ENCODE measurements at regions not wholly inside any gene's neighbourhood (a gene's known extent, or its start where the extent isn't known, plus 50 kb on each side); places are given as distances from the start of the nearest gene placed in this dataset.

DNA sequence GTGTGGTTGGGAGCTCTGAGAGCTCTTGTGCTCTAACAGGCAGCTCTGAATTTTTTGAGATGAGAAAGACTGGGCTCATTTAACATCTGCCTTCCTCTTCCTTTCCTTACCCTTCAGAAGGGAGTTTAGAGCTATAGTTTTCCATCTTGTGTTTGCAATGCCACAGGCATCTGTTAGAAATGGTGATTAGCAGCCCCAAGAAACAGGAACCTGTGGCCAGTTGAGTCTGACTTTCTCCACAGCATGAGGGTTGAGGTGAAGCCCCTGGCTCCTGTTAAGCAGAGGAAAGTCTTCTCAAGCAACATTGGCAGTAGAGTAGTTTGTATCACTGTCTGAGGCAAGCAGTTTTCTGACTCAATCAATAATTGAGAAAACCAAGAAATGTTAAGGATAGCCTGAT is 577.4 kb downstream of the ZEB2 start:
- no peak for TF ChIP-seq POLR2A (IDR thresholded peaks at IDR 0.05)
- TF ChIP-seq, protein P1, sequence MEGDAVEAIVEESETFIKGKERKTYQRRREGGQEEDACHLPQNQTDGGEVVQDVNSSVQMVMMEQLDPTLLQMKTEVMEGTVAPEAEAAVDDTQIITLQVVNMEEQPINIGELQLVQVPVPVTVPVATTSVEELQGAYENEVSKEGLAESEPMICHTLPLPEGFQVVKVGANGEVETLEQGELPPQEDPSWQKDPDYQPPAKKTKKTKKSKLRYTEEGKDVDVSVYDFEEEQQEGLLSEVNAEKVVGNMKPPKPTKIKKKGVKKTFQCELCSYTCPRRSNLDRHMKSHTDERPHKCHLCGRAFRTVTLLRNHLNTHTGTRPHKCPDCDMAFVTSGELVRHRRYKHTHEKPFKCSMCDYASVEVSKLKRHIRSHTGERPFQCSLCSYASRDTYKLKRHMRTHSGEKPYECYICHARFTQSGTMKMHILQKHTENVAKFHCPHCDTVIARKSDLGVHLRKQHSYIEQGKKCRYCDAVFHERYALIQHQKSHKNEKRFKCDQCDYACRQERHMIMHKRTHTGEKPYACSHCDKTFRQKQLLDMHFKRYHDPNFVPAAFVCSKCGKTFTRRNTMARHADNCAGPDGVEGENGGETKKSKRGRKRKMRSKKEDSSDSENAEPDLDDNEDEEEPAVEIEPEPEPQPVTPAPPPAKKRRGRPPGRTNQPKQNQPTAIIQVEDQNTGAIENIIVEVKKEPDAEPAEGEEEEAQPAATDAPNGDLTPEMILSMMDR (IDR thresholded peaks at IDR 0.05): no peak
- TF ChIP-seq EP300 (IDR thresholded peaks at IDR 0.05): no peak
- TF ChIP-seq POLR2AphosphoS5 (IDR thresholded peaks at IDR 0.05): no peak

Data from upper lobe of left lung (tissue), 4 donors.